Keratinocyte (primary cell): ENCODE measurements at regions not wholly inside any gene's neighbourhood (a gene's known extent, or its start where the extent isn't known, plus 50 kb on each side); places are given as distances from the start of the nearest gene placed in this dataset.

Experiments
- DNase-seq: peaks from one replicate; pipeline ENCODE4 v3.0.0-alpha.2; 2011; ENCODE audit warnings: low read depth, missing footprints, low spot score
- FAIRE-seq: peaks from 2 replicates; lab custom pipeline; 2011; peaks lifted over from hg19 to GRCh38; lab: Jason Lieb, UNC
- H2AFZ ChIP-seq: 2 replicates; pipeline ENCODE4 v1.6.0; 2012; ENCODE audit warnings: low read length, control low read depth, inconsistent platforms; ENCODE audit not compliant: control insufficient read depth
- H3K27ac ChIP-seq: 2 replicates; pipeline ENCODE4 v1.5.1; 2011; ENCODE audit warnings: low read length; ENCODE audit not compliant: control insufficient read depth, insufficient read depth
- H3K27me3 ChIP-seq: 3 replicates; pipeline ENCODE4 v1.6.0; 2011; ENCODE audit warnings: low read length; ENCODE audit not compliant: control insufficient read depth, insufficient read depth; ENCODE audit errors: extremely low read depth
- H3K36me3 ChIP-seq, 2 experiments: 2 replicates in 1 of 2; 3 replicates in 1 of 2; pipeline ENCODE4 v1.5.1; 2011; ENCODE audit warnings: low read length in 2 of 2, mild to moderate bottlenecking in 1 of 2; ENCODE audit not compliant: control insufficient read depth in 2 of 2, insufficient read depth in 2 of 2; ENCODE audit errors: extremely low read depth in 1 of 2
- H3K4me1 ChIP-seq: 3 replicates; pipeline ENCODE4 v1.5.1; 2011; ENCODE audit warnings: low read length; ENCODE audit not compliant: control insufficient read depth, insufficient read depth; ENCODE audit errors: extremely low read depth
- H3K4me2 ChIP-seq: 3 replicates; pipeline ENCODE4 v1.6.0; 2011; ENCODE audit warnings: low read depth, low read length; ENCODE audit not compliant: control insufficient read depth, insufficient read depth; ENCODE audit errors: extremely low read depth
- H3K4me3 ChIP-seq, 3 experiments: fragments of 200-600 bp in 1 of 3; sonication (generic) in 1 of 3; 2 replicates in 2 of 3; 3 replicates in 1 of 3; pipeline ENCODE4 v1.5.1; 2011 to 2016; ENCODE audit warnings: low read length in 3 of 3, mild to moderate bottlenecking in 3 of 3, control low read depth in 2 of 3, inconsistent platforms in 1 of 3, low read depth in 1 of 3, mixed read lengths in 1 of 3, mixed run types in 1 of 3, moderate library complexity in 1 of 3; ENCODE audit not compliant: control insufficient read depth in 2 of 3, insufficient read depth in 2 of 3; ENCODE audit errors: extremely low read depth in 1 of 3
- H3K79me2 ChIP-seq: 2 replicates; pipeline ENCODE4 v1.6.0; 2012; ENCODE audit warnings: low read length; ENCODE audit not compliant: control insufficient read depth, insufficient read depth
- H3K9ac ChIP-seq: 3 replicates; pipeline ENCODE4 v1.6.0; 2011; ENCODE audit warnings: low read length; ENCODE audit not compliant: control insufficient read depth, insufficient read depth; ENCODE audit errors: extremely low read depth
- H3K9me1 ChIP-seq: 3 replicates; pipeline ENCODE4 v1.6.0; 2011; ENCODE audit warnings: low read length; ENCODE audit not compliant: control insufficient read depth, insufficient read depth; ENCODE audit errors: extremely low read depth
- H3K9me3 ChIP-seq: 2 replicates; pipeline ENCODE4 v1.5.1; 2012; ENCODE audit warnings: low read depth, low read length; ENCODE audit not compliant: control insufficient read depth
- H4K20me1 ChIP-seq: 3 replicates; pipeline ENCODE4 v1.6.0; 2011; ENCODE audit warnings: low read length; ENCODE audit not compliant: control insufficient read depth, insufficient read depth; ENCODE audit errors: extremely low read depth
- CTCF ChIP-seq, 3 experiments: IDR thresholded peaks in 1 of 3; conservative IDR thresholded peaks in 1 of 3; optimal IDR thresholded peaks in 1 of 3; 2 replicates in 2 of 3; 3 replicates in 1 of 3; pipeline versions ENCODE3 to v1.5.1; 2011; ENCODE audit warnings: low read length in 3 of 3, mild to moderate bottlenecking in 3 of 3, moderate library complexity in 2 of 3, control low read depth in 1 of 3, inconsistent platforms in 1 of 3; ENCODE audit not compliant: insufficient read depth in 2 of 3; ENCODE audit errors: extremely low read depth in 1 of 3
- EZH2 ChIP-seq: IDR thresholded peaks from one replicate; pipeline ENCODE4 v1.6.1; 2012; ENCODE audit warnings: inconsistent platforms, mild to moderate bottlenecking, low read length, moderate library complexity
- dilution Hi-C: fragments of 300-500 bp; cut with MboI; formaldehyde crosslinking; loops from one replicate; pipeline ENCODE4 v1.7.0; 2020; ENCODE audit warnings: low sequenced_read_pairs; ENCODE audit not compliant: extremely low pct_ligation_motif_present

GRCh38 chr5:114065912-114066311, 296.0 kb upstream of the KCNN2 start:
- Histone ChIP-seq H3K79me2 (no peaks in the 10 kb centered on the region), H3K4me2 (no peak overlapping the region), H3K27me3 (no peaks in the 10 kb centered on the region), H3K9me1 (no peaks in the 10 kb centered on the region), H2AFZ (no peak overlapping the region), H4K20me1 (no peaks in the 10 kb centered on the region), H3K9me3 (no peaks in the 10 kb centered on the region), H3K27ac (no peak overlapping the region), H3K9ac (no peak overlapping the region), H3K4me3 (no peak overlapping the region), H3K36me3 (no peaks in the 10 kb centered on the region), H3K4me1 (no peaks in the 10 kb centered on the region)
- dilution Hi-C loops, result no loop called here
- no peak for FAIRE-seq
- DNase-seq, result no peak
- TF ChIP-seq CTCF (optimal IDR thresholded peaks at IDR 0.05 in 1 of 3, IDR thresholded peaks at IDR 0.05 in 1 of 3, conservative IDR thresholded peaks at IDR 0.05 in 1 of 3; ENCODE audit: extremely low read depth in 1 of 3, insufficient read depth in 2 of 3, low read length in 3 of 3) (no peak), EZH2 (no peak)

- dilution Hi-C loops, result no loop called here
- H3K27ac ChIP-seq, result no peak overlapping the region
- no peak overlapping the region for H3K4me3 ChIP-seq
- H3K9ac ChIP-seq, result no peak overlapping the region
- H4K20me1 ChIP-seq, result no peaks in the 10 kb centered on the region
- no peaks in the 10 kb centered on the region for H3K9me3 ChIP-seq
- H2AFZ ChIP-seq, result no peak overlapping the region
- H3K27me3 ChIP-seq, result no peaks in the 10 kb centered on the region
- FAIRE-seq (no peak), DNase-seq (no peak)
- H3K36me3 ChIP-seq, result no peaks in the 10 kb centered on the region
- H3K4me2 ChIP-seq, result no peak overlapping the region
- TF ChIP-seq CTCF (optimal IDR thresholded peaks at IDR 0.05 in 1 of 3, IDR thresholded peaks at IDR 0.05 in 1 of 3, conservative IDR thresholded peaks at IDR 0.05 in 1 of 3; ENCODE audit: extremely low read depth in 1 of 3, insufficient read depth in 2 of 3, low read length in 3 of 3) (no peak), EZH2 (no peak)
- H3K9me1 ChIP-seq, result no peaks in the 10 kb centered on the region
- no peaks in the 10 kb centered on the region for H3K79me2 ChIP-seq
- H3K4me1 ChIP-seq, result no peaks in the 10 kb centered on the region
Measured at GRCh38 chr5:114070093-114070722, 291.7 kb upstream of the KCNN2 start.
